Mesendoderm (in vitro differentiated cells): ENCODE measurements at regions not wholly inside any gene's neighbourhood (a gene's known extent, or its start where the extent isn't known, plus 50 kb on each side); places are given as distances from the start of the nearest gene placed in this dataset.

Experiments
- DNase-seq: peaks from one replicate; pipeline ENCODE4 v3.0.0; 2013
- H2AK5ac ChIP-seq: 2 replicates; pipeline ENCODE4 v1.6.1; 2013; ENCODE audit warnings: low read length, inconsistent platforms
- H2BK120ac ChIP-seq: 2 replicates; pipeline ENCODE4 v1.6.1; 2013; ENCODE audit warnings: low read depth, mild to moderate bottlenecking, low read length, moderate library complexity, mixed read lengths
- H2BK15ac ChIP-seq: replicated peaks from 2 replicates; pipeline ENCODE4 v1.6.1; 2013; ENCODE audit warnings: low read depth, mild to moderate bottlenecking, moderate library complexity
- H2BK5ac ChIP-seq: 2 replicates; pipeline ENCODE4 v1.6.1; 2013; ENCODE audit warnings: low read length, inconsistent platforms
- H3K18ac ChIP-seq: 2 replicates; pipeline ENCODE4 v1.6.1; 2013; ENCODE audit warnings: mild to moderate bottlenecking, low read length, mixed read lengths
- H3K23ac ChIP-seq: one replicate; pipeline ENCODE4 v1.6.1; 2013; ENCODE audit warnings: low read length
- H3K27ac ChIP-seq: 2 replicates; pipeline ENCODE4 v1.5.1; 2013; ENCODE audit warnings: low read depth, mild to moderate bottlenecking, inconsistent platforms, low read length, moderate library complexity
- H3K27me3 ChIP-seq: 2 replicates; pipeline ENCODE4 v1.6.1; 2013; ENCODE audit warnings: low read length, control low read depth, mild to moderate bottlenecking, inconsistent platforms; ENCODE audit not compliant: insufficient read depth, poor library complexity
- H3K36me3 ChIP-seq: 2 replicates; pipeline ENCODE4 v1.6.1; 2013; ENCODE audit warnings: low read length, inconsistent platforms; ENCODE audit not compliant: control insufficient read depth, insufficient read depth
- H3K4ac ChIP-seq: one replicate; pipeline ENCODE4 v1.6.1; 2013; ENCODE audit warnings: low read depth, mild to moderate bottlenecking, low read length, moderate library complexity
- H3K4me1 ChIP-seq: 2 replicates; pipeline ENCODE4 v1.6.1; 2013; ENCODE audit warnings: low read depth, low read length, inconsistent platforms; ENCODE audit not compliant: control insufficient read depth
- H3K4me2 ChIP-seq: 2 replicates; pipeline ENCODE4 v1.6.1; 2013; ENCODE audit warnings: low read length
- H3K4me3 ChIP-seq: 2 replicates; pipeline ENCODE4 v1.5.1; 2013; ENCODE audit warnings: mild to moderate bottlenecking, low read length
- H3K56ac ChIP-seq: one replicate; pipeline ENCODE4 v1.6.1; 2013; ENCODE audit warnings: low read length
- H3K79me1 ChIP-seq: 2 replicates; pipeline ENCODE4 v1.6.1; 2013; ENCODE audit warnings: low read length, inconsistent platforms
- H3K79me2 ChIP-seq: 2 replicates; pipeline ENCODE4 v1.6.1; 2013; ENCODE audit warnings: mild to moderate bottlenecking, low read length; ENCODE audit not compliant: control insufficient read depth, insufficient read depth
- H3K9ac ChIP-seq: 2 replicates; pipeline ENCODE4 v1.6.1; 2013; ENCODE audit warnings: low read length, inconsistent platforms
- H4K5ac ChIP-seq: one replicate; pipeline ENCODE4 v1.6.1; 2013; ENCODE audit warnings: low read length
- H4K8ac ChIP-seq: one replicate; pipeline ENCODE4 v1.6.1; 2013; ENCODE audit warnings: low read depth, mild to moderate bottlenecking, control low read depth, low read length, moderate library complexity
- WGBS: extraction: QIAGEN DNeasy Blood & Tissue Kit; methylation state at CpG from one replicate; pipeline ENCODE4 v1.1.7; 2013; ENCODE audit warnings: low lambda C conversion rate, missing lambda C conversion rate; ENCODE audit not compliant: insufficient coverage; ENCODE audit errors: extremely low coverage; 5-methylcytosine and 5-hydroxymethylcytosine counted together

- H3K4me3 ChIP-seq: no peak overlapping the region
- H3K23ac ChIP-seq: no peak overlapping the region
- DNase-seq: no peak
- WGBS: no CpG with 5 or more reads among the region's 3 CpGs
- H2BK5ac ChIP-seq: no peak overlapping the region
- peaks cover 18% of the 10 kb centered on the region for H3K4me1 ChIP-seq
- no peak overlapping the region for H3K56ac ChIP-seq
- H4K8ac ChIP-seq: no peak overlapping the region
- H2BK15ac ChIP-seq: no peak overlapping the region
- no peak overlapping the region for H2BK120ac ChIP-seq
- H3K4ac ChIP-seq: peak overlapping the region; percentile 72
- no peaks in the 10 kb centered on the region for H3K79me1 ChIP-seq
- H3K9ac ChIP-seq: no peak overlapping the region
- H3K18ac ChIP-seq: no peak overlapping the region
- no peak overlapping the region for H4K5ac ChIP-seq
- no peaks in the 10 kb centered on the region for H3K27me3 ChIP-seq
- no peaks in the 10 kb centered on the region for H3K36me3 ChIP-seq
- no peak overlapping the region for H2AK5ac ChIP-seq
- H3K4me2 ChIP-seq: no peak overlapping the region
- H3K27ac ChIP-seq: no peak overlapping the region
- no peaks in the 10 kb centered on the region for H3K79me2 ChIP-seq
These were observed 64.4 kb upstream of the BMP2 start for GRCh38 chr20:6703047-6703446.

GRCh38 chr20:6702144-6702543, 65.3 kb upstream of the BMP2 start:
- Histone ChIP-seq H2BK15ac (no peak overlapping the region), H3K27ac (no peak overlapping the region), H3K79me1 (no peaks in the 10 kb centered on the region), H3K4me3 (no peak overlapping the region), H3K27me3 (no peaks in the 10 kb centered on the region), H3K4me2 (no peak overlapping the region), H3K23ac (no peak overlapping the region), H2BK5ac (no peak overlapping the region), H3K4me1 (peaks cover 12% of the 10 kb centered on the region), H4K5ac (no peak overlapping the region), H3K4ac (no peak overlapping the region), H3K18ac (no peak overlapping the region), H2BK120ac (no peak overlapping the region), H3K56ac (no peak overlapping the region), H3K9ac (no peak overlapping the region), H4K8ac (no peak overlapping the region), H3K79me2 (no peaks in the 10 kb centered on the region), H3K36me3 (no peaks in the 10 kb centered on the region), H2AK5ac (no peak overlapping the region)
- DNase-seq: no peak

GRCh38 chr20:6700563-6701329, 66.7 kb upstream of the BMP2 start:
- no peak overlapping the region for H2BK120ac ChIP-seq
- no CpG with 5 or more reads among the region's 11 CpGs for WGBS
- H4K5ac ChIP-seq: no peak overlapping the region
- peak overlapping the region; percentile 19 for H3K56ac ChIP-seq
- H2BK5ac ChIP-seq: no peak overlapping the region
- no peaks in the 10 kb centered on the region for H3K79me2 ChIP-seq
- H3K36me3 ChIP-seq: no peaks in the 10 kb centered on the region
- H3K18ac ChIP-seq: no peak overlapping the region
- no peak for DNase-seq
- H3K27me3 ChIP-seq: no peaks in the 10 kb centered on the region
- no peak overlapping the region for H4K8ac ChIP-seq
- H3K9ac ChIP-seq: no peak overlapping the region
- H2BK15ac ChIP-seq: no peak overlapping the region
- no peak overlapping the region for H3K23ac ChIP-seq
- H3K79me1 ChIP-seq: no peaks in the 10 kb centered on the region
- no peak overlapping the region for H3K4ac ChIP-seq
- no peak overlapping the region for H3K4me3 ChIP-seq
- peak overlapping the region; percentile 27 for H2AK5ac ChIP-seq
- no peak overlapping the region for H3K27ac ChIP-seq
- no peak overlapping the region for H3K4me2 ChIP-seq
- peaks cover 8% of the 10 kb centered on the region for H3K4me1 ChIP-seq

GRCh38 chr20:6699921-6700562, 67.4 kb upstream of the BMP2 start:
- Histone ChIP-seq H3K4me3 (no peak overlapping the region), H3K4me1 (peaks cover 3% of the 10 kb centered on the region), H3K4ac (no peak overlapping the region), H2BK5ac (no peak overlapping the region), H3K4me2 (no peak overlapping the region), H2BK120ac (no peak overlapping the region), H3K79me1 (no peaks in the 10 kb centered on the region), H3K9ac (no peak overlapping the region), H2BK15ac (no peak overlapping the region), H3K36me3 (no peaks in the 10 kb centered on the region), H4K8ac (no peak overlapping the region), H3K18ac (no peak overlapping the region), H2AK5ac (no peak overlapping the region), H3K27me3 (no peaks in the 10 kb centered on the region), H3K27ac (no peak overlapping the region), H3K79me2 (no peaks in the 10 kb centered on the region), H4K5ac (no peak overlapping the region), H3K23ac (no peak overlapping the region), H3K56ac (no peak overlapping the region)
- no peak for DNase-seq
- no CpG with 5 or more reads among the region's 3 CpGs for WGBS

DNA sequence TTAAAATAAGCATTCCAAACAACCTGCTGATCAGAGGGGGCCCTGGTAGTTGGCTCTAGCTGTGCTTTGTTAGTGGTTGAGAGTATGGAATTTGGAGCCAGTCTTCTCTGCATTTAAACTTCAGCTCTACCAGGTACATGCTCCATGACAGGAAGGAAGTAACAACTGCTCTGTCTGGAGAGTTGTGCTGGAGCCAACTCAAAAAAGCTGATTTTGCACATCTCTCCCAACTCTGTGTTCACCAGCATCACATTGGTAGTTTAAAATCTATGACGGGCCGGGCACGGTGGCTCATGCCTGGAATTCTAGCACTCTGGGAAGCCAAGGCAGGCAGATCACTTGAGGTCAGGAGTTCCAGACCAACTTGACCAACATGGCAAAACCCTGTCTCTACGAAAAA, 68.8 kb upstream of the BMP2 start:
- Histone ChIP-seq H3K27ac (no peak overlapping the region), H3K79me2 (no peaks in the 10 kb centered on the region), H3K27me3 (no peaks in the 10 kb centered on the region), H4K8ac (no peak overlapping the region), H3K4ac (no peak overlapping the region), H3K23ac (no peak overlapping the region), H2AK5ac (no peak overlapping the region), H2BK120ac (no peak overlapping the region), H3K9ac (no peak overlapping the region), H3K18ac (no peak overlapping the region), H2BK5ac (no peak overlapping the region), H4K5ac (no peak overlapping the region), H3K56ac (no peak overlapping the region), H2BK15ac (no peak overlapping the region), H3K79me1 (no peaks in the 10 kb centered on the region), H3K4me1 (no peaks in the 10 kb centered on the region), H3K4me2 (no peak overlapping the region), H3K36me3 (no peaks in the 10 kb centered on the region), H3K4me3 (no peak overlapping the region)
- no peak for DNase-seq
- no CpG with 5 or more reads among the region's 4 CpGs for WGBS

DNA sequence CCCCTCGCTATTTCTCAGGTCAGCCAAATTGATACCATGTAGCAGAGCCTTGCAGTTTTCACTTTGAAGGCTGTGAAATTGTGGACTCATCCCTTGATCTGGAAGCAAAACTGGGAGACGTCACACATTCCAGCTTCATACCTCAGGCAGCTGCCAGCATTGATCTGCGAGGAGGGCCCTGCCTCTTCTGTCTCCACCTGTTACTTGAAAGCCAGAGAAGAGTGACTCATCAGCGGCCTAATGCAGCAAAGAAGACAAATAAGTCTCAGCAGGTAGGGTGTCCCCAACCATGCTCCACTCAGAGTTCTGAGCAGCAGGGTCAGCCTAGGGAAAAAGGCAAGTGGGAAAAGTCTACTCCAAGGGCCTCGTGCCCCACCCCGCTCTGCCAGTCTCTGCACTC, 69.4 kb upstream of the BMP2 start:
- peak; percentile 96 for DNase-seq
- H3K79me2 ChIP-seq: no peaks in the 10 kb centered on the region
- no peaks in the 10 kb centered on the region for H3K79me1 ChIP-seq
- H3K56ac ChIP-seq: no peak overlapping the region
- no peak overlapping the region for H3K9ac ChIP-seq
- H3K4me3 ChIP-seq: no peak overlapping the region
- no CpG with 5 or more reads among the region's 6 CpGs for WGBS
- no peak overlapping the region for H3K4ac ChIP-seq
- H3K27me3 ChIP-seq: no peaks in the 10 kb centered on the region
- H4K5ac ChIP-seq: no peak overlapping the region
- H3K36me3 ChIP-seq: no peaks in the 10 kb centered on the region
- H2AK5ac ChIP-seq: no peak overlapping the region
- H2BK5ac ChIP-seq: no peak overlapping the region
- H3K27ac ChIP-seq: peak overlapping the region; percentile 10
- H2BK15ac ChIP-seq: no peak overlapping the region
- no peaks in the 10 kb centered on the region for H3K4me1 ChIP-seq
- no peak overlapping the region for H3K18ac ChIP-seq
- no peak overlapping the region for H4K8ac ChIP-seq
- no peak overlapping the region for H2BK120ac ChIP-seq
- no peak overlapping the region for H3K4me2 ChIP-seq
- H3K23ac ChIP-seq: no peak overlapping the region
